LoVo (cell line): ENCODE measurements at regions not wholly inside any gene's neighbourhood (a gene's known extent, or its start where the extent isn't known, plus 50 kb on each side); places are given as distances from the start of the nearest gene placed in this dataset.
"Not testable (repeated sequence)": the region's sequence is repeated elsewhere in the genome, so short reads cannot be mapped to it uniquely, and the experiment has no call there.

Experiments
- DNase-seq: peaks from one replicate; pipeline ENCODE4 v3.0.0-alpha.2; 2016; ENCODE audit warnings: low spot score

GRCh38 chr5:51172903-51173626, 210.2 kb upstream of the ISL1 start:
- DNase-seq: no peak

GRCh38 chr5:51181208-51181894, 201.9 kb upstream of the ISL1 start:
- DNase-seq: no peak

GRCh38 chr5:51185850-51186329, 197.4 kb upstream of the ISL1 start:
- no peak for DNase-seq

GRCh38 chr5:51188001-51188591, 195.2 kb upstream of the ISL1 start:
- DNase-seq: no peak

GRCh38 chr5:51194671-51195070, 188.6 kb upstream of the ISL1 start:
- no peak for DNase-seq

- DNase-seq: no peak
These were observed 182.2 kb upstream of the ISL1 start for GRCh38 chr5:51201024-51201423.

- DNase-seq: no peak
These were observed 181.5 kb upstream of the ISL1 start for GRCh38 chr5:51201708-51202107.

GRCh38 chr5:51202161-51202560, 181.1 kb upstream of the ISL1 start:
- DNase-seq: no peak

- no peak for DNase-seq
These were observed 179.7 kb upstream of the ISL1 start for GRCh38 chr5:51203598-51203997.

GRCh38 chr5:51208296-51208695, 175.0 kb upstream of the ISL1 start:
- no peak for DNase-seq

GRCh38 chr5:51214746-51215145, 168.5 kb upstream of the ISL1 start:
- no peak for DNase-seq

- DNase-seq: peak; percentile 5
These were observed 157.2 kb upstream of the ISL1 start for GRCh38 chr5:51225789-51226742.

- DNase-seq: no peak
These were observed 155.2 kb upstream of the ISL1 start for GRCh38 chr5:51227963-51228470.

- DNase-seq: no peak
These were observed 152.9 kb upstream of the ISL1 start for GRCh38 chr5:51230336-51230735.

GRCh38 chr5:51242456-51242855, 140.8 kb upstream of the ISL1 start:
- DNase-seq: no peak

GRCh38 chr5:51250957-51251356, 132.3 kb upstream of the ISL1 start:
- not testable (repeated sequence) for DNase-seq

- no peak for DNase-seq
These were observed 112.0 kb upstream of the ISL1 start for GRCh38 chr5:51271261-51271660.

GRCh38 chr5:51273021-51273420, 110.2 kb upstream of the ISL1 start:
- DNase-seq: no peak

GRCh38 chr5:51273871-51274270, 109.4 kb upstream of the ISL1 start:
- DNase-seq: no peak

GRCh38 chr5:51275428-51275827, 107.8 kb upstream of the ISL1 start:
- DNase-seq: no peak

GRCh38 chr5:51276250-51276649, 107.0 kb upstream of the ISL1 start:
- DNase-seq: no peak

GRCh38 chr5:51278539-51278938, 104.7 kb upstream of the ISL1 start:
- no peak for DNase-seq
